ENCODE measurements at regions not wholly inside any gene's neighbourhood (a gene's known extent, or its start where the extent isn't known, plus 50 kb on each side); places are given as distances from the start of the nearest gene placed in this dataset.

GRCh38 chr10:9766762-9767161 lies 1250.9 kb upstream of the CELF2 start:
- DNase-seq (ENCODE audit: low read depth): no peak
- TF ChIP-seq CTCF (IDR thresholded peaks at IDR 0.05; ENCODE audit: low read depth, low read length, missing control alignments): no peak
- no peak overlapping the region for H3K4me3 ChIP-seq (ENCODE audit: low read depth, low read length)

GRCh38 chr10:9781666-9782065 lies 1236.0 kb upstream of the CELF2 start:
- H3K4me3 ChIP-seq (ENCODE audit: low read depth, low read length): no peak overlapping the region
- TF ChIP-seq CTCF (IDR thresholded peaks at IDR 0.05; ENCODE audit: low read depth, low read length, missing control alignments): no peak
- no peak for DNase-seq (ENCODE audit: low read depth)

- no peak for DNase-seq (ENCODE audit: low read depth)
- no peak overlapping the region for H3K4me3 ChIP-seq (ENCODE audit: low read depth, low read length)
- TF ChIP-seq CTCF (IDR thresholded peaks at IDR 0.05; ENCODE audit: low read depth, low read length, missing control alignments): no peak
Observed at GRCh38 chr10:9786101-9786500, 1231.6 kb upstream of the CELF2 start.

- TF ChIP-seq CTCF (IDR thresholded peaks at IDR 0.05; ENCODE audit: low read depth, low read length, missing control alignments): no peak
- H3K4me3 ChIP-seq (ENCODE audit: low read depth, low read length): no peak overlapping the region
- DNase-seq (ENCODE audit: low read depth): no peak
Observed at GRCh38 chr10:9786576-9786975, 1231.1 kb upstream of the CELF2 start.

- TF ChIP-seq CTCF (IDR thresholded peaks at IDR 0.05; ENCODE audit: low read depth, low read length, missing control alignments): no peak
- DNase-seq (ENCODE audit: low read depth): no peak
- H3K4me3 ChIP-seq (ENCODE audit: low read depth, low read length): no peak overlapping the region
Observed at GRCh38 chr10:9789996-9790395, 1227.7 kb upstream of the CELF2 start.

GRCh38 chr10:9792181-9792580 lies 1225.5 kb upstream of the CELF2 start:
- DNase-seq (ENCODE audit: low read depth): no peak
- no peak for TF ChIP-seq CTCF (IDR thresholded peaks at IDR 0.05; ENCODE audit: low read depth, low read length, missing control alignments)
- no peak overlapping the region for H3K4me3 ChIP-seq (ENCODE audit: low read depth, low read length)

- H3K4me3 ChIP-seq (ENCODE audit: low read depth, low read length): no peak overlapping the region
- no peak for DNase-seq (ENCODE audit: low read depth)
- TF ChIP-seq CTCF (IDR thresholded peaks at IDR 0.05; ENCODE audit: low read depth, low read length, missing control alignments): no peak
Observed at GRCh38 chr10:9796564-9796963, 1221.1 kb upstream of the CELF2 start.
